ENCODE measurements at regions not wholly inside any gene's neighbourhood (a gene's known extent, or its start where the extent isn't known, plus 50 kb on each side); places are given as distances from the start of the nearest gene placed in this dataset.

DNA sequence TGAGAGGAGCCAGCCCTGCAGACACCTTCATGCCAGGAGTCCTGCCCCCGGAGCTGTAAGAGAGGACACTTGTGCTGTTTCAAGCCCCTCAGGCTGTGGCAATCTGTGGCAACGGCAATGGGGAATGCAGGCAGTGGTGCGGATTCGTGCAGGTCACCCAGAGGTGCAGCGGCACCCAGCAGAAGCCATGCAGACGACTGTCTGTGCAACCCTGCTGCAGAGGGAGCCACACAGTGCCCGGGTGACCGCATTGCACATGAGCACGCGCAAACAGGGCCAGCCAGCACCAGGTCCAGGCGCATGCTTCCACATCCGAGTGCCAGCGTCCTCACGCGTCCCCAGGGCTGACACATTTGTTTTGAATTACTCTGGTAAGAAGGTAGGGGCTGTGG, 84.8 kb upstream of the GPC1 start:
- no peaks in the 10 kb centered on the region for H3K36me3 ChIP-seq (replicated peaks; ENCODE audit: insufficient read depth, low read length)
- no peak overlapping the region for H3K9ac ChIP-seq (ENCODE audit: low read length)
- no peaks in the 10 kb centered on the region for H3K9me2 ChIP-seq (replicated peaks; ENCODE audit: insufficient read depth, low read length)
- H3K4me2 ChIP-seq (ENCODE audit: low read depth, low read length), result no peak overlapping the region
- H2AFZ ChIP-seq (ENCODE audit: low read length), result no peak overlapping the region
- H3K9me3 ChIP-seq (replicated peaks; ENCODE audit: insufficient read depth, low read length), result no peaks in the 10 kb centered on the region
- H3K79me2 ChIP-seq (ENCODE audit: low read length), result no peaks in the 10 kb centered on the region
- DNase-seq, result no peak
- H3F3A ChIP-seq (ENCODE audit: insufficient read depth, low read length), result no peaks in the 10 kb centered on the region
- H4K20me1 ChIP-seq (ENCODE audit: insufficient read depth, low read length), result no peaks in the 10 kb centered on the region
- H3K4me1 ChIP-seq (ENCODE audit: low read length), result peaks cover 13% of the 10 kb centered on the region
- TF ChIP-seq, protein P1, sequence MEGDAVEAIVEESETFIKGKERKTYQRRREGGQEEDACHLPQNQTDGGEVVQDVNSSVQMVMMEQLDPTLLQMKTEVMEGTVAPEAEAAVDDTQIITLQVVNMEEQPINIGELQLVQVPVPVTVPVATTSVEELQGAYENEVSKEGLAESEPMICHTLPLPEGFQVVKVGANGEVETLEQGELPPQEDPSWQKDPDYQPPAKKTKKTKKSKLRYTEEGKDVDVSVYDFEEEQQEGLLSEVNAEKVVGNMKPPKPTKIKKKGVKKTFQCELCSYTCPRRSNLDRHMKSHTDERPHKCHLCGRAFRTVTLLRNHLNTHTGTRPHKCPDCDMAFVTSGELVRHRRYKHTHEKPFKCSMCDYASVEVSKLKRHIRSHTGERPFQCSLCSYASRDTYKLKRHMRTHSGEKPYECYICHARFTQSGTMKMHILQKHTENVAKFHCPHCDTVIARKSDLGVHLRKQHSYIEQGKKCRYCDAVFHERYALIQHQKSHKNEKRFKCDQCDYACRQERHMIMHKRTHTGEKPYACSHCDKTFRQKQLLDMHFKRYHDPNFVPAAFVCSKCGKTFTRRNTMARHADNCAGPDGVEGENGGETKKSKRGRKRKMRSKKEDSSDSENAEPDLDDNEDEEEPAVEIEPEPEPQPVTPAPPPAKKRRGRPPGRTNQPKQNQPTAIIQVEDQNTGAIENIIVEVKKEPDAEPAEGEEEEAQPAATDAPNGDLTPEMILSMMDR (IDR thresholded peaks at IDR 0.05; ENCODE audit: low read length), result no peak
- no peak for TF ChIP-seq EZH2 (optimal IDR thresholded peaks at IDR 0.05; ENCODE audit: low read depth, low read length)
- no peak for TF ChIP-seq EZH2phosphoT487 (IDR thresholded peaks at IDR 0.05; ENCODE audit: low read length)
- no peak overlapping the region for H3K27ac ChIP-seq (ENCODE audit: low read length)
- H3K27me3 ChIP-seq (replicated peaks; ENCODE audit: insufficient read depth, low read length), result peaks cover 28% of the 10 kb centered on the region
- no peak overlapping the region for H3K4me3 ChIP-seq (ENCODE audit: low read length)

DNA sequence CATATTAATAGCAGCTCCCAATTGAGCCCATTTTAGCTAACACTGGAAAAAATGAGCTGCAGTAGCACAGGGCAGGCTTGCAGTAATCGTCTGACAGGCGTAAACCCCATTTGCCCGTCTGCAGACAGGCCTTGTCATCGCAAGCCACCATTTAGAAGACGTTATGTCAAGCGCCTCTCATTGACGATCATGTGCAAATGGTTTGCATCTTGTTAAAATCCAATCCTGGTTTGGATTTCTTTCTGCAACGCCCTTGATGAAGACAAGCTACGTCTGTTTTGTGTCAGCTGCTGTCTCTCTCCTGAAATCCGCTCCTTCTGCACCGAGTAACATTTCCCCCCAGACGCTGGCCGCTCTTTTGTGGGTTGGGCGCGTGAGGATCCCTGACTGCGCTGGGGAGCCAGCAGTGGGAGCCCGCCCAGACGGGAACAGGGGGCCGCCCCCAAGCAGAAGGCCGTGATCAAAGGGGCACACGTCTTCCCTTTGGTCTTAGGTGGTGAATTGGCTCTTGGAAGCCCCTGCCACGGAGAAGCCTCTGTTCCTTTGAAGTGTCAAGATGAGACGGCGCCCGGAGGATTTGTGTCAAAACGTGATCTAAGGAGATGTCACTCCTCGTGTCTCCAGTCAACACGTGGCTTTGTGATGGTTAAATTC, 84.2 kb upstream of the GPC1 start:
- no peak for DNase-seq
- no peak overlapping the region for H3K4me2 ChIP-seq (ENCODE audit: low read depth, low read length)
- peaks cover 33% of the 10 kb centered on the region for H3K27me3 ChIP-seq (replicated peaks; ENCODE audit: insufficient read depth, low read length)
- peaks cover 13% of the 10 kb centered on the region for H3K4me1 ChIP-seq (ENCODE audit: low read length)
- no peak overlapping the region for H3K4me3 ChIP-seq (ENCODE audit: low read length)
- no peak overlapping the region for H3K27ac ChIP-seq (ENCODE audit: low read length)
- no peaks in the 10 kb centered on the region for H3K36me3 ChIP-seq (replicated peaks; ENCODE audit: insufficient read depth, low read length)
- H2AFZ ChIP-seq (ENCODE audit: low read length), result no peak overlapping the region
- H3K9me2 ChIP-seq (replicated peaks; ENCODE audit: insufficient read depth, low read length), result no peaks in the 10 kb centered on the region
- TF ChIP-seq EZH2 (optimal IDR thresholded peaks at IDR 0.05; ENCODE audit: low read depth, low read length), result no peak
- TF ChIP-seq, protein P1 (IDR thresholded peaks at IDR 0.05; ENCODE audit: low read length), result no peak
- no peak for TF ChIP-seq EZH2phosphoT487 (IDR thresholded peaks at IDR 0.05; ENCODE audit: low read length)
- no peaks in the 10 kb centered on the region for H4K20me1 ChIP-seq (ENCODE audit: insufficient read depth, low read length)
- no peaks in the 10 kb centered on the region for H3K79me2 ChIP-seq (ENCODE audit: low read length)
- no peaks in the 10 kb centered on the region for H3K9me3 ChIP-seq (replicated peaks; ENCODE audit: insufficient read depth, low read length)
- H3K9ac ChIP-seq (ENCODE audit: low read length), result no peak overlapping the region
- no peaks in the 10 kb centered on the region for H3F3A ChIP-seq (ENCODE audit: insufficient read depth, low read length)

DNA sequence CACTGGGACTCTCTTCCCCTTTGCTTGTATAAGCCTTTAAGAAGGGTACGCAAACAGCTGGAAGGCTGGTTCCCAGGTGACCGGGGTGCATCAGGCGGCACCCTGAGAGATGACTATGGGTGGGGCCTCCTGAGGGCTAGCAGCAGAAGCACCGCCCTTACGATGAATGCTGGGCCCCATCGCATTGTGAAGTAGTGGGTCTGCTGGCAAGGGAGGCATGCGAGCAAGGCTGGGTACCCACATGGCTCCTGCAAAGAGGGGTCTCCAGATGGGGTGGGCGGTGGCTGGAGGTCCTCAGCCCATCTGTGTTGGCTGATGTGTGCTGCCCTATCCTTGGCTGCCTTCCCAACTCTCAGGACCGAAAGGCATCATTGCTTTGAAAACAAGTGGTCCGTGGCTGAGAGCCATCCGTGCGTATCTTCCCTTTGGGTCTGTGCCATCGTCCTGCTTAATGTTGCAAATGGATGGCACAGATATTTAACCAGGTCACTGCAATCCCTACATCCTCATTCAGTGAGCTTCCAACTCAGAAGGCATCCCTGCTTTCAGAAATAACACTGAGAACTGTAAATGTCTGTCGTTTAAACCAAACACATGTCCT, 83.5 kb upstream of the GPC1 start:
- peaks cover 40% of the 10 kb centered on the region for H3K27me3 ChIP-seq (replicated peaks; ENCODE audit: insufficient read depth, low read length)
- no peaks in the 10 kb centered on the region for H4K20me1 ChIP-seq (ENCODE audit: insufficient read depth, low read length)
- no peaks in the 10 kb centered on the region for H3K9me2 ChIP-seq (replicated peaks; ENCODE audit: insufficient read depth, low read length)
- no peaks in the 10 kb centered on the region for H3K36me3 ChIP-seq (replicated peaks; ENCODE audit: insufficient read depth, low read length)
- no peak overlapping the region for H3K27ac ChIP-seq (ENCODE audit: low read length)
- H2AFZ ChIP-seq (ENCODE audit: low read length), result no peak overlapping the region
- TF ChIP-seq EZH2 (optimal IDR thresholded peaks at IDR 0.05; ENCODE audit: low read depth, low read length) (no peak), EZH2phosphoT487 (IDR thresholded peaks at IDR 0.05; ENCODE audit: low read length) (no peak)
- TF ChIP-seq, protein P1 (IDR thresholded peaks at IDR 0.05; ENCODE audit: low read length), result no peak
- no peaks in the 10 kb centered on the region for H3K9me3 ChIP-seq (replicated peaks; ENCODE audit: insufficient read depth, low read length)
- H3K4me3 ChIP-seq (ENCODE audit: low read length), result no peak overlapping the region
- H3K79me2 ChIP-seq (ENCODE audit: low read length), result no peaks in the 10 kb centered on the region
- no peak overlapping the region for H3K4me2 ChIP-seq (ENCODE audit: low read depth, low read length)
- peaks cover 13% of the 10 kb centered on the region for H3K4me1 ChIP-seq (ENCODE audit: low read length)
- H3K9ac ChIP-seq (ENCODE audit: low read length), result no peak overlapping the region
- no peaks in the 10 kb centered on the region for H3F3A ChIP-seq (ENCODE audit: insufficient read depth, low read length)
- DNase-seq, result no peak
